ENCODE measurements at regions not wholly inside any gene's neighbourhood (a gene's known extent, or its start where the extent isn't known, plus 50 kb on each side); places are given as distances from the start of the nearest gene placed in this dataset.

DNA sequence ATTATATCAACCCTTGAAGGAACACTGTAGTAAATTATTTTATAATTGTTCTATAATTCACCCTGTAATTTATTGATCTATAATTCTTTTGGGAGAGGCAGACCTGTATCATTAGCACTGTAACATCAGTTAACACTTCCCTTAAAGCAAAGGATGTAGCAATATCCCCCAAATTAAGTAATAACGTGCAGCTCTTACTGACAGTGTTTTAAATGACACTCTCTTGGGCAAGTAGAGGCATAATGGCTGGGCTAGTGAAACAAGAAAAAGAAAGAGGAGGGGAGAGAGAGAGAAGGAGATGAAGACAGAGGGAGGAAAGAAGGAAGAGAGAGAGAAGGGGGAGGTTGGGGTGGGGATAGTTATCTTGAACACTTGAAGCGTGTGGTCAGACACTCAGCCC lies 161.0 kb upstream of the RNF32 start:
- H3K9me3 Mint-ChIP-seq = no peaks in the 10 kb centered on the region
- H3K27me3 Mint-ChIP-seq (ENCODE audit: insufficient read depth) = peaks cover 9% of the 10 kb centered on the region
- H3K27ac Mint-ChIP-seq = no peak overlapping the region
- H3K4me1 Mint-ChIP-seq (ENCODE audit: low read depth) = no peaks in the 10 kb centered on the region
- no peaks in the 10 kb centered on the region for H3K36me3 Mint-ChIP-seq (ENCODE audit: low read depth)
- H3K4me3 Mint-ChIP-seq = no peak overlapping the region
- intact Hi-C loops (cut with micrococcal nuclease) = loop anchor here (10.0 kb wide), 1 partner anchor 335 kb away; no protein-coding TSS in a partner anchor
- DNase-seq (ENCODE audit: low spot score) = no peak

DNA sequence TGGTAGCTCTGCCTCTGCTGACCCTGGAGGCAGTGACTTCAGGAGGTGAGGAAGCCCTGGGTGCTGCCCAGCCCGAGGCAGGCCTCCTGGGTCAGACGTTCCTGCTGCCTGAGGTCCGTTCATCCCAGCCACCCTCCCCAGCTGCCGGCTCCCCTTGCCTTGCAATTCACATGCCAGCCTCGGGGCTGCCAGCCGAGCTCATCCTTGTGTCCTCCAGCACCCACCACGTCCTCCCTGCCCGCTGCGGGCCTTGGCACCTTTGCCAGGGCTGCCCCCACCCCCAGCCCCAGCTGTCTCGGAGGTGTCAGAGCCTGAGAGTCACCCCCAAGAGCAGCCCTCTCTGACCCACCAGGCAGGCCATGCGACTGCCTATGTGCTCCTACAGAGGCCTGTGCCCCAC lies 162.1 kb upstream of the RNF32 start:
- Mint-ChIP-seq H3K9me3 (no peaks in the 10 kb centered on the region), H3K4me3 (no peak overlapping the region), H3K27ac (no peak overlapping the region), H3K27me3 (ENCODE audit: insufficient read depth) (peaks cover 13% of the 10 kb centered on the region), H3K4me1 (ENCODE audit: low read depth) (no peaks in the 10 kb centered on the region), H3K36me3 (ENCODE audit: low read depth) (no peaks in the 10 kb centered on the region)
- intact Hi-C loops (cut with micrococcal nuclease) = loop anchor here (1.0 to 10.0 kb wide), 2 partner anchors 13 to 336 kb away; no protein-coding TSS in a partner anchor
- DNase-seq (ENCODE audit: low spot score) = no peak

- intact Hi-C loops (cut with micrococcal nuclease) = loop anchor here (10.0 kb wide), 1 partner anchor 339 kb away; no protein-coding TSS in a partner anchor
- Mint-ChIP-seq H3K27ac (no peak overlapping the region), H3K9me3 (no peaks in the 10 kb centered on the region), H3K4me1 (ENCODE audit: low read depth) (no peaks in the 10 kb centered on the region), H3K27me3 (ENCODE audit: insufficient read depth) (peaks cover 17% of the 10 kb centered on the region), H3K36me3 (ENCODE audit: low read depth) (no peaks in the 10 kb centered on the region), H3K4me3 (no peak overlapping the region)
- DNase-seq (ENCODE audit: low spot score) = no peak
Observed at GRCh38 chr7:156475666-156476065, 164.9 kb upstream of the RNF32 start.

GRCh38 chr7:156475179-156475578 lies 165.4 kb upstream of the RNF32 start:
- Mint-ChIP-seq H3K36me3 (ENCODE audit: low read depth) (no peaks in the 10 kb centered on the region), H3K4me3 (no peak overlapping the region), H3K27ac (no peak overlapping the region), H3K27me3 (ENCODE audit: insufficient read depth) (peaks cover 17% of the 10 kb centered on the region), H3K4me1 (ENCODE audit: low read depth) (no peaks in the 10 kb centered on the region), H3K9me3 (no peaks in the 10 kb centered on the region)
- intact Hi-C loops (cut with micrococcal nuclease) = loop anchor here (10.0 kb wide), 1 partner anchor 340 kb away; no protein-coding TSS in a partner anchor
- DNase-seq (ENCODE audit: low spot score) = no peak

DNA sequence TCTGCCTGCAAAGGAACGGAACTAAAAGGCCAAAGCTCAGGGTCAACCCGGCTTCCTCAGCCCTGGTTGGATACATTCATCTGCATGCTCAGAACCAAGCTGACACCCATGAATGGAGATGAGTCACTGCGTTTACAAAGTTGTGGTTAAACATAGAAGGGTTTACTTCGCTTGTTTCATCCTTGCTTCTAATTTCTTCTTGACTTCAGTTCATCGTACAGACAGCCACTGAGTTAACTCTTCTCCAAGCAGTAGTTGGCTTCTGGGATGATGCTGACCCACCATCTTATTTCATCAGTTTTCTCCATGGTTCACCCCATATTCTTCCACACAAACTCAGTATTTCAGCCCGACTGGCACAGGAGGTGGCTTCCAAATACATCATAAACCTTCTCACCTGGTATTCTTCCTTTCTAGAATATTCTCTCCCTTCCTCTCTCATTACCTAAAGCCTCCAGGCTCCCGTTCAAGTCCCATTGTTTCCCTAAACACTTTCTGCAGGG lies 166.3 kb upstream of the RNF32 start:
- DNase-seq (ENCODE audit: low spot score) = no peak
- Mint-ChIP-seq H3K9me3 (no peaks in the 10 kb centered on the region), H3K27me3 (ENCODE audit: insufficient read depth) (peaks cover 17% of the 10 kb centered on the region), H3K4me3 (no peak overlapping the region), H3K4me1 (ENCODE audit: low read depth) (no peaks in the 10 kb centered on the region), H3K27ac (no peak overlapping the region), H3K36me3 (ENCODE audit: low read depth) (no peaks in the 10 kb centered on the region)
- intact Hi-C loops (cut with micrococcal nuclease) = loop anchor here (10.0 kb wide), 1 partner anchor 341 kb away; no protein-coding TSS in a partner anchor

- intact Hi-C loops (cut with micrococcal nuclease) = loop anchor here (1.0 to 10.0 kb wide), 2 partner anchors 341 to 658 kb away; no protein-coding TSS in a partner anchor
- no peak overlapping the region for H3K4me3 Mint-ChIP-seq
- H3K27ac Mint-ChIP-seq = no peak overlapping the region
- H3K36me3 Mint-ChIP-seq (ENCODE audit: low read depth) = no peaks in the 10 kb centered on the region
- DNase-seq (ENCODE audit: low spot score) = no peak
- H3K27me3 Mint-ChIP-seq (ENCODE audit: insufficient read depth) = peaks cover 20% of the 10 kb centered on the region
- no peaks in the 10 kb centered on the region for H3K4me1 Mint-ChIP-seq (ENCODE audit: low read depth)
- H3K9me3 Mint-ChIP-seq = no peaks in the 10 kb centered on the region
Observed at GRCh38 chr7:156473476-156474240, 166.9 kb upstream of the RNF32 start.

DNA sequence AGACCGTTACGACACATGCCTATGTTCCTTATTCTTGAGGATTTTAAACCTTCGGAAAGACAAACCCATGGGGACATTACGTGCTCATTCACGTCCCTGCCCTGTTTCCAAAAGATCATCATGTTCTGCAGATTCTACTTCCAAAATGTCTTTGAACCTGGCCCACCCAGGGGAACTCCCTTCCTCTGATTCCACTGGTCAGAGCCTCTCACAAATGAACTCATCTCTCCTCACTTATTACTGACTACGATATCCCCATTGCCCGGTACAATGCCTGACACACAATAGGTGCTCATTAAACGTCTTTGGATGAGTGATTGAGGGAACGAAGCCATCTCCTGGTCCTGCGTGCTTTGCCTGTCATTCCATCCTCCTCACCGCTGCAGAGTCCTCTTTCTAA lies 168.3 kb upstream of the RNF32 start:
- H3K9me3 Mint-ChIP-seq = no peaks in the 10 kb centered on the region
- no peak overlapping the region for H3K27ac Mint-ChIP-seq
- no peak for DNase-seq (ENCODE audit: low spot score)
- no peaks in the 10 kb centered on the region for H3K36me3 Mint-ChIP-seq (ENCODE audit: low read depth)
- no peaks in the 10 kb centered on the region for H3K4me1 Mint-ChIP-seq (ENCODE audit: low read depth)
- peaks cover 18% of the 10 kb centered on the region for H3K27me3 Mint-ChIP-seq (ENCODE audit: insufficient read depth)
- intact Hi-C loops (cut with micrococcal nuclease) = loop anchor here (10.0 kb wide), 1 partner anchor 343 kb away; no protein-coding TSS in a partner anchor
- H3K4me3 Mint-ChIP-seq = no peak overlapping the region

DNA sequence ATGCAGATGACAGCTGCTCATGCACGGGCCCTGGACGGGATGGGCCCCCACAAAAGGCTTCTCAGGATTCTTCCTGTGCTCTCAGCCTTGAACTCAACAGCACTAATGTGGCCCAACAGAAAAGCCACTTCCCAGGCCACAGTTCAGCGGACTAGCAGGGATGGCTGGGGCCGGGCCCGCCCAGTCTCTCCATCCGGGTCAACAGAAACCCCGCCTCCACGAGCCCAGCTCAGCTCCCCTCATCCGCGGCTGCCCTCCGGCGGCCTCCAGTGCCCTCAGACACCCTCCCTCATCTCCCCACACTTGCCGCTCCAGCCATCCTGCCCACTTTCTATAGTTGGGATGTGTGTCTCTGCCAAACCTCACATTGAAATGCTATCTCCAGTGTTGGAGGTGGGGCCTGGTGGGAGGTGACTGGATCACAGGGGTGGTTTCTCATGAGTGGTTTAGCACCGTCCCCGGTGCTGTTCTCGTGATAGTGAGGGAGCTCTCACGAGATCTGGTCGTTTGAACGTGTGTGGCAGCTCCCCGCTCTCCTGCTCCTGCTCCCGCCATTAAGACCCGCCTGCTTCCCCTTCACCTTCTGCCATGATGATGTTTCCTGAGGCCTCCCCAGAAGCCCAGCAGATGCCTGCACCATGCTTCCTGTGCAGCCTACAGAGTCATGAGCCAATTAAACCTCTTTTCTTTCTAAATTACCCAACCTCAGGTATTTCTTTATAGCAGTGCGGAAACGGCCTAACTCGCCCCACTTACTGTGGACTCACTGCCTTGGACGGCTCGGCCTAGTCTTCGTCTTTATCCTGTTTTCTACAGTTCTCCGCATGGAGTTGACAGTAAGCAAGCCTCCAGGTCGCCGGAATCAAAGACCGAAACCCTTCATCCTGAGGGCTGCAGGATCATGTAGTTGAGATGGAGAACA lies 169.9 kb upstream of the RNF32 start:
- H3K4me1 Mint-ChIP-seq (ENCODE audit: low read depth) = no peaks in the 10 kb centered on the region

GRCh38 chr7:156466955-156467625 lies 173.5 kb upstream of the RNF32 start:
- intact Hi-C loops (cut with micrococcal nuclease) = no loop called here
- no peaks in the 10 kb centered on the region for H3K4me1 Mint-ChIP-seq (ENCODE audit: low read depth)
- no peak overlapping the region for H3K27ac Mint-ChIP-seq
- H3K36me3 Mint-ChIP-seq (ENCODE audit: low read depth) = no peaks in the 10 kb centered on the region
- H3K27me3 Mint-ChIP-seq (ENCODE audit: insufficient read depth) = peaks cover 9% of the 10 kb centered on the region
- no peak for DNase-seq (ENCODE audit: low spot score)
- no peaks in the 10 kb centered on the region for H3K9me3 Mint-ChIP-seq
- H3K4me3 Mint-ChIP-seq = no peak overlapping the region

More for the DNA sequence above, 169.9 kb upstream of the RNF32 start:
- Mint-ChIP-seq H3K36me3 (ENCODE audit: low read depth) (no peaks in the 10 kb centered on the region), H3K4me3 (no peak overlapping the region), H3K27me3 (ENCODE audit: insufficient read depth) (peaks cover 16% of the 10 kb centered on the region), H3K9me3 (no peaks in the 10 kb centered on the region), H3K27ac (no peak overlapping the region)
- intact Hi-C loops (cut with micrococcal nuclease) = loop anchor here (10.0 kb wide), 1 partner anchor 344 kb away; no protein-coding TSS in a partner anchor
- DNase-seq (ENCODE audit: low spot score) = no peak

GRCh38 chr7:156466272-156466671 lies 174.3 kb upstream of the RNF32 start:
- no peak for DNase-seq (ENCODE audit: low spot score)
- Mint-ChIP-seq H3K36me3 (ENCODE audit: low read depth) (no peaks in the 10 kb centered on the region), H3K27me3 (ENCODE audit: insufficient read depth) (peaks cover 11% of the 10 kb centered on the region), H3K27ac (no peak overlapping the region), H3K4me3 (no peak overlapping the region), H3K4me1 (ENCODE audit: low read depth) (no peaks in the 10 kb centered on the region), H3K9me3 (no peaks in the 10 kb centered on the region)
- intact Hi-C loops (cut with micrococcal nuclease) = no loop called here

- Mint-ChIP-seq H3K4me1 (ENCODE audit: low read depth) (no peaks in the 10 kb centered on the region), H3K4me3 (no peak overlapping the region), H3K27ac (no peak overlapping the region), H3K27me3 (ENCODE audit: insufficient read depth) (peaks cover 11% of the 10 kb centered on the region), H3K36me3 (ENCODE audit: low read depth) (no peaks in the 10 kb centered on the region), H3K9me3 (no peaks in the 10 kb centered on the region)
- no peak for DNase-seq (ENCODE audit: low spot score)
- intact Hi-C loops (cut with micrococcal nuclease) = loop anchor here (1.0 kb wide), 1 partner anchor 13 kb away; no protein-coding TSS in a partner anchor
Observed at GRCh38 chr7:156465186-156465585, 175.4 kb upstream of the RNF32 start.

GRCh38 chr7:156464339-156464738 lies 176.2 kb upstream of the RNF32 start:
- intact Hi-C loops (cut with micrococcal nuclease) = no loop called here
- Mint-ChIP-seq H3K4me1 (ENCODE audit: low read depth) (no peaks in the 10 kb centered on the region), H3K27ac (no peak overlapping the region), H3K36me3 (ENCODE audit: low read depth) (no peaks in the 10 kb centered on the region), H3K9me3 (no peaks in the 10 kb centered on the region), H3K4me3 (no peak overlapping the region), H3K27me3 (ENCODE audit: insufficient read depth) (peaks cover 11% of the 10 kb centered on the region)
- DNase-seq (ENCODE audit: low spot score) = no peak

All from activated T-helper 1 cell treated with anti-CD3 and anti-CD28 coated beads, Interleukin-12 subunit alpha, Interleukin-12 subunit beta, Interleukin-2, Interleukin-4 antibody, amounts not matched to agents 30 ng/mL and 10 ng/mL and 1 ng/mL, durations not matched to agents 14 hours and 24 hours and 36 hours (primary cell).